Activated CD8-positive, alpha-beta memory T cell treated with anti-CD3 and anti-CD28 coated beads, Interleukin-2, amount 50 U/mL, for 1 hour (primary cell): ENCODE measurements at regions not wholly inside any gene's neighbourhood (a gene's known extent, or its start where the extent isn't known, plus 50 kb on each side); places are given as distances from the start of the nearest gene placed in this dataset.

ENCODE experiments used
- DNase-seq: peaks from one replicate; pipeline ENCODE4 v3.0.0-alpha.2; 2020; ENCODE audit errors: extremely low read depth

- DNase-seq, result no peak
These were observed 205.2 kb upstream of the RTL1 start for GRCh38 chr14:101108579-101109346.

GRCh38 chr14:101109347-101109638, 205.8 kb upstream of the RTL1 start:
- DNase-seq, result no peak

DNA sequence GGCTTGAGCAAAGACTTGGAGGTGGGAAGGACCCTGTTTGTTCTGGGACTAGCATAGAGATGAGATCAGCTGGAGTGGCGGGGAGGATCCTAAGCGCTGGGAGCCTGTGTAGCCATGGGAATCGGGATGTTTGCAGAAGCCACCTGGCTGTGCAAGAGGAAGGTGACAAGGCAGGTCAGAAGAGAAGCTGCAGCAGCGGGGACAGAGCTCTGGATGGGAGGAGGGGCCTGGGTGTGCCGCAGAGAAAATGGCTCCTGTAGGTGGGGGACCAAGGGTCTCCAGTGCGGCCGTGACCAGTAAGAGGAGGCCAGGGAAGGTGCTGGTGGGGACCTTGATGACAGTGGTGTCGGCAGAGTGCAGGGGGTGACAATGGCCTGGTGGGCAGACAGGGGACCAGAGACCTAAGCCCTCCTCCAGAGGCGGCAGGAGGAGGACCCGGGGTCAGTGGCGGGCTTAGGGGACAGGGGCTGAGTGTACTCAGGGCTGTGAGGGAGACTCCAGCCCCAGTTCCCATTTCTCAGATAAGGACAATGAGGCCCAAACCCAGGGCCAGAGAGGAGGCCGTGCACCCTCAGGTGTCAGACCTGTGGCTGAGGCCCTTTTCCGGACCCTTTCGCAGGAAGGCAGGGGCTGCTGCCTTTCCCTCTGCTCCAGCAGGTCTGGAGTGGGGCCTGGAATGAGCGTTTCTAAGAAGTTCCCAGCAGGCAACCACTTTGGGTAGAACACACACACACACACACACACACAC, 206.6 kb upstream of the RTL1 start:
- DNase-seq, result no peak

DNA sequence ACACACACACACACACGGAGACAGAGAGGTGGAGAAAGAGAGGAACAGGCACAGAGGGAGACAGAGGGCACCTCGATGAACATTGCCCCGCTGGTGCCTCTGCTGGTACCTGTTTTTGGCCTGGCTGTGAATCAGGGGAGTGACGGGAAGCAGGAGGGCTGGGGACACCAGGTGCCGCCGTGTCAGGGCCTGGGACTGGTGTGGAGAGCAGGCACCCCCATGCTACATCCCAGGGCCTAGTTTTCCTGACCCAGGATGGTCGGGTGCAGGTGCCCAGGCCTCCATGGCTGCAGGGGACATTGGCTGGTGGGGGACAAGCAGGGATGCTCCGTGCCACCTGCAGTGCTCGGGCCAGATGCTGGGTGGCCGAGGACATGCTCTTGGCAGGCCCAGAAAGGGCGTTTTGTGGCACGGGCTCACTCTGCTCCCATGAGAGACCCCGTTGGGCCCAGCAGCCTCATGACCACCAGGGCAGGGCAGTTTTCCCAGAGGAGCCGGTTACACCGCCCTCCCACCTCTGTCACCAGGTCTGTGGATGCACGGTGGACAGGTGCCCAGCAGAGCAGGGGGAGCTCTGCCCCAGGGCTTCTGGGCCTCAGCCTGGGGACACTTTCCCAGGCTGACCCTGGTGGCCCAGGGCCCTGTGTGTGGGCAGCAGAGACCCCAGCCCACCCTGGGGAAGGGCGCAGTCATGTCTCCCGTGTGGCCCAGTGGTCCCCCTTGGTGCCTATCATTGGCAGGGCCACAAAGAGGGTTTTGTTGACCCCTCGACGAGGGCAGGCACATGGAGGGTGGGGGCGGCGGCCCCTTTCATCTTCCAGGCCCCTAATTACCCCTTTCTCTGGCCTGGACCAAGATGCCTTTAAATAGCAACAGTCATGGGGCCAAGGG, 207.5 kb upstream of the RTL1 start:
- DNase-seq, result no peak

- DNase-seq, result no peak
These were observed 208.2 kb upstream of the RTL1 start for GRCh38 chr14:101111620-101112290.

DNA sequence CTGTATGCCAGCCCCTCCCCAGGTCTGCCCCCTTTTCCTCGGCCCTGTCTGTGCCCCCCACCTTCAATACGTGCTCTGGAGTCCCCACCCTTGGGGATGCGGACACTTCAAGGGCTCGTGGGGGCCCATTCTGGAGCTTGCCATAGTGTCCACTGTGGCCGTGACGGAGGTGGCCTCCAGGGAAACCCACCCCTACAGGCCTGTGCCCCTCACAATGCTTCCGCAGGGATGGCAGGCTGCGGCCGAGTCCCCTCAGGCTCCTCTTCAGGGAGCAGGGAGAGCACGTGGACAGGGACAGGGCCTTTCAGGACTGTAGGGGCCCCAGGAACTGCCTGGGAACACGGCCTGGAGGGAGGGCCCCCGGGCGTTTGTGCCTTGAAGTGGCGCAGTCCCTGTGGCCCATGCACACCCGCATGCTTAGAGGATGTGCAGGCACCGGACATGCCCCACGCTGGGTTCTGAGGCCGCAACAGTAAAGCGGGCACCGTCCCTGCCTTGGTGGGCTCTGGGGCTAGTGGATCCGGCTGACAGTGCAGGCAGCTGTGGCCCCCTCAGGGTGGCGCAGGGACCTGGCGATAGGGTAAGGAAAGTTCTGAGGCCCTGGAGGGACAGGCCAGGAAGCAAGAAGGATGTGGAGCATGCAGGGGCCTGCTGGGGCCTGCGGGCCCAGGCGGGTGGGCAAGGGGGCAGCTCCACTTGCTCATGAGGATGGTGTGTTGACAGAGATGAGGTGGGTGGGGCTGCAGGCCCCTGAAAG, 209.0 kb upstream of the RTL1 start:
- no peak for DNase-seq

- no peak for DNase-seq
These were observed 209.6 kb upstream of the RTL1 start for GRCh38 chr14:101113108-101113612.

- DNase-seq, result no peak
These were observed 210.6 kb upstream of the RTL1 start for GRCh38 chr14:101113835-101114725.

DNA sequence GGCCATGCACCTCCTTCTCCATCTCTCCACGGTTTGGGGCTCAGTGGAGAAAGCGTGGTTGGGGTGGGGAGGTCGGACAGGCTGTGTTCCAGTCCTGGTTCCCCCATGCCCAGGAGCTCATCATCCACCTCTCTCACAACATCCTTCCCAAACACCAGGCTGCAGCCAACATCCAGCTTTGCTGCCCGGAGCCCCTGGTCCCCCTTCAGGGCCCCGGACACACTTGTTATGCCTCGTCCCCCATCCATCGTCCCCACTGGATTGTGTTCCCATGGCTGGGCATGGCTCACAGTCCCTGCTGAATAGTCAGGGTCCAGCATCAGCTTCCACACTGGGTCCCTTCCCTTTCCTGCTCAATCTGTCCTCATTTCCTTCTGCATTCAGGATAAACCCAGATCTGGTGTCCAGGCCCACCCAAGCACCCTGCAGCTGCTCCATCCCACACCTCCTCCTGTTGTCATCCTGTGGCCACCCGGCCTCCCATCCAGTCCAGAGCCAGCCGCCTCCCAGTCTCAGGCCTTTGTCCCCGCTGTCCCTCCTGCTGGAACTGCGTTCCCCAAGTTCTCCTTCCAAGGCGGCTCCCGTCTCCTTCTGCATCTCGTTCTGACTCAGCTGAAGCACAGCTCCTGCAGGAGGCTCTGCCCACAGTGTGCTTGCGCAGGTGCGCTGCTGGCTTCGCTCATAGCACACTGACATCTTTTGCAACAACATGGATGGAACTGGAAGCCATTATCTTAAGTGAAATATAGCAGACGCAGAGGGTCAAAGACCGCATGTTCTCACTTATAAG, 211.4 kb upstream of the RTL1 start:
- DNase-seq, result no peak

DNA sequence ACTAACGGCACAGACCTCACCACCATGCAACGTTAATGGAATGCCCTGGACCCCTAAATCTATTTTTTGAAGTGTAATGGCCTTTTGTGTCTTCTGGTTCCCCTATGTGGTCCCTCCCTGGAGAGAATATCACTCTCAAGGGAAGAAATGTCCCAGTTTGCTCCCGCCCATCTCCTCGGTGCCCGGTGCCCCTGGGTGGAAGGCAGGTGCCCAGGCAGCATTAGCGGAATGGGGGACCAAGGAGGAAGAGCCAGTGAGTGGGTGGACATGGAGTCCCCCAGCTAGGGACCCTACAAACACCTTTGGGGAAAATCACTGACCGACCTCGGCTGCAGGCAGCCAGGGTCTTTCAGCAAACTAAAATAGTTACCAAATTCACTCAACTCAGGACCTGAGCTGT, 212.1 kb upstream of the RTL1 start:
- DNase-seq, result no peak

DNA sequence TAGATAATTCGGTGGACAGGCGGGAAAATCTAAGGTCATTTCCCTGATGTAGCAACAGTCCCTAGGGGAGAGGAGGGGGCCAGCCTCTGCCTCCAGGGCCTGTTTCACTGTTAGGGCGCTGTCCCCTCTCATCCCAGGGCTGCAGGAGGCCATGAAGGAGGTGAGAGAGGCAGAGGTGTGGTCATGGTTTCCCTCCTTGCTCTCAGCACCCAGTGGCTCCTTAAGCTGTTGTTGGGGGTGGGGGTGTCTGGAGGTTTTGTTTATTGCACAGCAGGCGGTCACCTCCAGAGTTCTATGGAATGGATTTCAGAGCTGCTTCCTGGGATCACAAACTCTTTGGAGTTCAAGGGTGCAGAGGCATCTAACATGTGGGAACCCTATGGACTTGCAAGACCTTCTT, 212.5 kb upstream of the RTL1 start:
- no peak for DNase-seq

DNA sequence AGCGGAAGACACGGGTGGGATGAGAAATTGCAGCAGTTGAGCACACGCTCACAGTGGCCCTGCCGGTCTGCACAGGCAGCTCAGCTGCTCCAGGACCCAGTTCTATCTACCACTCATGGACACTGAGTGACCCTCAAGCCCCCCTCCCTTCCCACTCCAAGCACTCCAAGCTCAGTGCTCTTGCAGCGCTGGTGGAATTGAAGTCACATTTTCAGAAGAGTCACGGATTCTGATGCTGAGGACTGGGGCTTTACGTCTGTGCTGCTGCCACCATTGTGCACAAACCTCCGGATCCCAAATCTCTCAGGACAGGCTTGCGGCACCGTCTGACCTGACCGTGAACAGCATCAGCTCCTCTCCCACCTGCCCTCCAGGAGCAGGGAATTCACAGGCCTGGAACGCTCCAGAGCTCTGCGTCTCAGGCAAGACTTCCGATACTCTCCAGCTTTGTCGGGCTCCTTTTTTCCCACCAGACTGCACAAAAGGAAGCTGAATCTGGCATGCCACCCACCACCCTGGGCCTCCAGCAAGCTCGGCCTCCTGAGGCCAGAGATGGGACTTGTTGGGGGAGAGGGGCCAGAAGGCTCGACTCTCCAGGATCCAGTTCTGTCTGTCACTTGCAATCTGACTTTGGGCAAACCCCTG, 213.1 kb upstream of the RTL1 start:
- no peak for DNase-seq

DNA sequence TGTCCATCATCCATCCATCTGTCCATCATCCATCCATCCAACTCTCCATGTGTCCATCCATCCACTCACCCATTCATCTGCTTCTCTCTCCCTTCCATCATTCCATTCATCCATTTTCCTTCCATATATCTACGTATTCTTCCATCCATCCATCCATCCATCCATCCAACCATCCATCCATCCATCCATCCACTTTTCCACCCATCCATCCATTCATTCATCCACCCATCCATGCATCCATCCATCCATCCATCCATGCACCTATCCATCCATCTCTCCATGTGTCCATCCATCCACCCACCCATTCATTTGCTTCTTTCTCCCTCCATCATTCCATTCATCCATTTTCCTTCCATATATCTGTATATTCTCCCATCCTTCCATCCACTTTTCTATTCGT, 214.0 kb upstream of the RTL1 start:
- no peak for DNase-seq

DNA sequence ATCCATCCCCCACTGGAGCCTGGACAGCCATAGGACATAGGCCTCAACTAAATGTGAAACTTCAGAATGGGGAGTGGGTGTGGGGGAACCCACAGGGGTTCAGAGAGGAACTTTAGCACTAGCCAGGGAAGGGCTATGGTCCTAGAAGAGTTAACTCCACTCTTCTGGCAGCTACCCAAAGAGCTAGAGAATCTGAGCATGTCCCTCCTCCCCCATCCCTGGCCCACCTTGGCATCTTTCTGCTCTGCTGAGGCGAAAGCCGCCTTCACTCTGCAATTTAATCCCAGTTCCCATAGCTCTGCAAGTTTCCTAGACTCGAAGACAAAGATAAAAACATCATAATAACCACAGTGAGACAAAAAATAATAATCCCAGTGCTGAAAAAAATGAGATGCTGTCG, 214.7 kb upstream of the RTL1 start:
- no peak for DNase-seq

GRCh38 chr14:101118746-101119591, 215.4 kb upstream of the RTL1 start:
- no peak for DNase-seq

DNA sequence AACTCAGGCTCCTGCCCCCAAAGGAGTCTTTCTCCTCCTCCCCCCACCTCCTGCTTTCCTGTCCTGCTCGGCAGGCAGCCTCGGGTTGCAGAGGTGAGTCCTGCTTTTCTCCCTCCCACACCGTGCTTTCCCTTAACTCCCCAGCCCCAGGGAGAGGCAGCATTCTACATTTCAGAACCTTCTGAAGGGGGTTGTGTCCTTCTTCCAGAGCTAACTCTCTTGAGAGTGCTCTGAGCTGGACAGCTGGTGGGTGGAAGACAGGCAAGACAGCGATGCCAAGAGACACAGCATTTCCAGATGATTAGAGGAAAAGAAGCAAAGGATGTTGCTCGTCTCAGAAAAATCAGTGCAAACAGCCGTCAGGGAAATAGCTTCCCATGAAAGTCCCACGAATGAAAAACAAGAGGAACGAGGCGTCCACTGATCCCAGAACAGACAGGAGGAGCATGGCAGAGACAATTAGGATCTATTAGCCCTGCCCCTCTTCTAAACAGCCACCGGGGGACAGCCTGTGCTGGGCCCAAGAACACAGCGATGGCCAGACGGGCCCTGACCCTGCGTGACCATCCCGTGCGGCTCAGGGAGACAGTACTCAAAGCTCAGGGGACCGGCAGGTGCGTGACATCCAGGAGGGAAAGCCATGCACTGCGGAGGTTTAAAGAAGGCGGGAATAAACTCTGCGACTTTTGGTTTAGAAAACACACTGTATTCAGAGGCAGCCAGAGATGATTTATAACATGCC, 216.5 kb upstream of the RTL1 start:
- DNase-seq, result no peak
